ENCODE measurements at regions not wholly inside any gene's neighbourhood (a gene's known extent, or its start where the extent isn't known, plus 50 kb on each side); places are given as distances from the start of the nearest gene placed in this dataset.
"Not testable (repeated sequence)": the region's sequence is repeated elsewhere in the genome, so short reads cannot be mapped to it uniquely, and the experiment has no call there.

GRCh38 chr14:53399057-53399456 lies 245.9 kb upstream of the DDHD1 start:
- DNase-seq (ENCODE audit: low read depth in 2 of 2), result peak; percentile 62 to 72
- H3K27me3 ChIP-seq (ENCODE audit: control insufficient read depth, insufficient read depth, low read length), result no peaks in the 10 kb centered on the region
- no peak overlapping the region for H3K9ac ChIP-seq (ENCODE audit: insufficient read depth, low read length)
- no peak overlapping the region for H2AFZ ChIP-seq (ENCODE audit: low read length)
- H3K9me3 ChIP-seq (ENCODE audit: control insufficient read depth, insufficient read depth, low read depth, low read length), result no peaks in the 10 kb centered on the region
- H3K79me2 ChIP-seq (ENCODE audit: control insufficient read depth, insufficient read depth, low read length), result no peaks in the 10 kb centered on the region
- H3K4me2 ChIP-seq (ENCODE audit: extremely low read depth, insufficient read depth, low read length), result no peak overlapping the region
- H3K36me3 ChIP-seq (ENCODE audit: control insufficient read depth, insufficient read depth, low read length), result no peaks in the 10 kb centered on the region
- no peak for TF ChIP-seq EZH2 (IDR thresholded peaks at IDR 0.05; ENCODE audit: low read length, missing control alignments)
- peak in 1 of 2 donors; percentile 14 for TF ChIP-seq CTCF (conservative IDR thresholded peaks at IDR 0.05 in 1 of 2, IDR thresholded peaks at IDR 0.05 in 1 of 2; ENCODE audit: low read depth in 1 of 2, low read length in 2 of 2)
- no peaks in the 10 kb centered on the region for H4K20me1 ChIP-seq (ENCODE audit: control insufficient read depth, extremely low read depth, insufficient read depth, low read length)
- H3K4me3 ChIP-seq (replicated peaks in 1 of 4; ENCODE audit: control extremely low read depth in 1 of 4, insufficient read depth in 1 of 4, low read depth in 3 of 4, low read length in 4 of 4), result no peak overlapping the region
- H3K4me1 ChIP-seq (ENCODE audit: control insufficient read depth, extremely low read depth, insufficient read depth, low read length), result peaks cover 4% of the 10 kb centered on the region
- H3K27ac ChIP-seq (ENCODE audit: insufficient read depth, low read length), result peak overlapping the region; percentile 4

GRCh38 chr14:53398616-53399015 lies 245.5 kb upstream of the DDHD1 start:
- H3K4me3 ChIP-seq (replicated peaks in 1 of 4; ENCODE audit: control extremely low read depth in 1 of 4, insufficient read depth in 1 of 4, low read depth in 3 of 4, low read length in 4 of 4), result no peak overlapping the region
- no peaks in the 10 kb centered on the region for H3K9me3 ChIP-seq (ENCODE audit: control insufficient read depth, insufficient read depth, low read depth, low read length)
- no peak for DNase-seq (ENCODE audit: low read depth in 2 of 2)
- no peaks in the 10 kb centered on the region for H3K36me3 ChIP-seq (ENCODE audit: control insufficient read depth, insufficient read depth, low read length)
- H3K27me3 ChIP-seq (ENCODE audit: control insufficient read depth, insufficient read depth, low read length), result no peaks in the 10 kb centered on the region
- no peak overlapping the region for H3K4me2 ChIP-seq (ENCODE audit: extremely low read depth, insufficient read depth, low read length)
- no peak overlapping the region for H2AFZ ChIP-seq (ENCODE audit: low read length)
- no peak overlapping the region for H3K9ac ChIP-seq (ENCODE audit: insufficient read depth, low read length)
- no peaks in the 10 kb centered on the region for H4K20me1 ChIP-seq (ENCODE audit: control insufficient read depth, extremely low read depth, insufficient read depth, low read length)
- no peak for TF ChIP-seq CTCF (conservative IDR thresholded peaks at IDR 0.05 in 1 of 2, IDR thresholded peaks at IDR 0.05 in 1 of 2; ENCODE audit: low read depth in 1 of 2, low read length in 2 of 2)
- no peaks in the 10 kb centered on the region for H3K79me2 ChIP-seq (ENCODE audit: control insufficient read depth, insufficient read depth, low read length)
- H3K27ac ChIP-seq (ENCODE audit: insufficient read depth, low read length), result no peak overlapping the region
- peaks cover 4% of the 10 kb centered on the region for H3K4me1 ChIP-seq (ENCODE audit: control insufficient read depth, extremely low read depth, insufficient read depth, low read length)

DNA sequence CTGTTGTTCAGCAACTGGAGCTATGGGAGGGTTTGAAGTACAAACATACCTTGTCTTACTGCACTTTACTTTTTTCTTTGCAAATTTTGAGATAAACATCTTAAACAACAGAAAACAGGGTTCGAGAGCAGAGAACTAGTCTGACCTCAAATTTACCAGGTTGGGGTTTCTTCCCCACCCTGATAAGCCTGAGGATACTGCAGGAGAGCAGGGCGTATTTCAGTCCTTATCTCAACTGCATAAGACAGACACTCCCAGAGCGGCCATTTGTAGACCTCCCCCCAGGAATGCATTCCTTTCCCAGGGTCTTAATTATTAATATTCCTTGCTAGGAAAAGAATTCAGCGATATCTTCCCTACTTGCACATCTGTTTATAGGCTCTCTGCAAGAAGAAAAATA lies 242.1 kb upstream of the DDHD1 start:
- H2AFZ ChIP-seq (ENCODE audit: low read length); H3K4me1 ChIP-seq (ENCODE audit: control insufficient read depth, extremely low read depth, insufficient read depth, low read length); H3K9me3 ChIP-seq (ENCODE audit: control insufficient read depth, insufficient read depth, low read depth, low read length); H3K9ac ChIP-seq (ENCODE audit: insufficient read depth, low read length); H3K79me2 ChIP-seq (ENCODE audit: control insufficient read depth, insufficient read depth, low read length); H3K4me2 ChIP-seq (ENCODE audit: extremely low read depth, insufficient read depth, low read length); H3K36me3 ChIP-seq (ENCODE audit: control insufficient read depth, insufficient read depth, low read length); H3K27ac ChIP-seq (ENCODE audit: insufficient read depth, low read length); H4K20me1 ChIP-seq (ENCODE audit: control insufficient read depth, extremely low read depth, insufficient read depth, low read length); H3K4me3 ChIP-seq (replicated peaks in 1 of 4; ENCODE audit: control extremely low read depth in 1 of 4, insufficient read depth in 1 of 4, low read depth in 3 of 4, low read length in 4 of 4); DNase-seq (ENCODE audit: low read depth in 2 of 2); H3K27me3 ChIP-seq (ENCODE audit: control insufficient read depth, insufficient read depth, low read length): not testable (repeated sequence)

Data from fibroblast of lung (primary cell).